SK-N-SH (cell line): ENCODE measurements at regions not wholly inside any gene's neighbourhood (a gene's known extent, or its start where the extent isn't known, plus 50 kb on each side); places are given as distances from the start of the nearest gene placed in this dataset.

Experiments
- CTCF ChIP-seq: fragments of 200-600 bp; sonication (generic); IDR thresholded peaks from 2 replicates; pipeline ENCODE4 v1.6.1; 2017; ENCODE audit warnings: antibody characterized with exemption, mild to moderate bottlenecking, moderate library complexity
- FOSL2 ChIP-seq: IDR thresholded peaks from 2 replicates; pipeline ENCODE4 v1.4.0; 2012; ENCODE audit warnings: low read depth, mild to moderate bottlenecking, moderate library complexity, borderline replicate concordance
- GABPA ChIP-seq: IDR thresholded peaks from 2 replicates; pipeline ENCODE4 v1.4.0; 2012; ENCODE audit warnings: low read depth, mild to moderate bottlenecking
- GATA2 ChIP-seq: sonication (generic); formaldehyde crosslinking; IDR thresholded peaks from 2 replicates; pipeline ENCODE4 v1.5.0; 2020; ENCODE audit warnings: mild to moderate bottlenecking, missing genetic modification reagents
- MAX ChIP-seq: IDR thresholded peaks from 2 replicates; pipeline ENCODE4 v1.4.0; 2012; ENCODE audit warnings: low read depth
- MEF2A ChIP-seq: IDR thresholded peaks from 2 replicates; pipeline ENCODE4 v1.4.0; 2012; ENCODE audit warnings: low read depth, borderline replicate concordance
- POLR2AphosphoS5 ChIP-seq: IDR thresholded peaks from 2 replicates; pipeline ENCODE4 v1.6.1; 2012; ENCODE audit warnings: low read depth, low read length
- RCOR1 ChIP-seq: fragments of 150-350 bp; IDR thresholded peaks from 2 replicates; pipeline ENCODE4 v1.6.1; 2017; ENCODE audit warnings: antibody characterized with exemption, low read length
- USF1 ChIP-seq: IDR thresholded peaks from 2 replicates; pipeline ENCODE4 v1.4.0; 2012; ENCODE audit warnings: low read depth, borderline replicate concordance

GRCh38 chr12:60494244-60494643, 898.4 kb downstream of the SLC16A7 start:
- TF ChIP-seq CTCF: peak; percentile 69
- TF ChIP-seq GABPA: no peak
- TF ChIP-seq POLR2AphosphoS5: no peak
- TF ChIP-seq FOSL2: no peak
- TF ChIP-seq MEF2A: no peak
- TF ChIP-seq USF1: no peak
- TF ChIP-seq GATA2 (CRISPR knock-in tag): no peak
- no peak for TF ChIP-seq RCOR1
- TF ChIP-seq MAX: no peak
